Astrocyte (in vitro differentiated cells and primary cell): ENCODE measurements at regions not wholly inside any gene's neighbourhood (a gene's known extent, or its start where the extent isn't known, plus 50 kb on each side); places are given as distances from the start of the nearest gene placed in this dataset.

Experiments
- DNase-seq: peaks from one replicate; pipeline ENCODE4 v3.0.0-alpha.2; 2010; ENCODE audit warnings: low read depth
- FAIRE-seq: peaks from 2 replicates; lab custom pipeline; 2011; peaks lifted over from hg19 to GRCh38; lab: Jason Lieb, UNC
- H2AFZ ChIP-seq: 2 replicates; pipeline ENCODE4 v1.6.0; 2012; ENCODE audit warnings: low read depth, low read length, inconsistent platforms
- H3K27ac ChIP-seq: 2 replicates; pipeline ENCODE4 v1.5.1; 2011; ENCODE audit warnings: low read depth, low read length, inconsistent platforms
- H3K27me3 ChIP-seq: 2 replicates; pipeline ENCODE4 v1.6.0; 2011; ENCODE audit warnings: low read length, inconsistent platforms; ENCODE audit not compliant: insufficient read depth
- H3K36me3 ChIP-seq: 2 replicates; pipeline ENCODE4 v1.5.1; 2011; ENCODE audit warnings: low read length, inconsistent platforms; ENCODE audit not compliant: insufficient read depth
- H3K4me1 ChIP-seq: 2 replicates; pipeline ENCODE4 v1.5.1; 2011; ENCODE audit warnings: low read length, inconsistent platforms; ENCODE audit not compliant: insufficient read depth
- H3K4me2 ChIP-seq: 2 replicates; pipeline ENCODE4 v1.6.0; 2012; ENCODE audit warnings: low read length, inconsistent platforms
- H3K4me3 ChIP-seq: 2 replicates; pipeline ENCODE4 v1.5.1; 2011; ENCODE audit warnings: low read depth, mild to moderate bottlenecking, low read length, inconsistent platforms; ENCODE audit not compliant: insufficient read depth
- H3K79me2 ChIP-seq: 2 replicates; pipeline ENCODE4 v1.6.0; 2012; ENCODE audit warnings: mild to moderate bottlenecking, low read length, inconsistent platforms; ENCODE audit not compliant: insufficient read depth
- H3K9ac ChIP-seq: 2 replicates; pipeline ENCODE4 v1.6.0; 2012; ENCODE audit warnings: mild to moderate bottlenecking, low read length, inconsistent platforms
- H3K9me3 ChIP-seq: 2 replicates; pipeline ENCODE4 v1.5.1; 2012; ENCODE audit warnings: low read depth, mild to moderate bottlenecking, low read length, inconsistent platforms; ENCODE audit not compliant: insufficient read depth
- H4K20me1 ChIP-seq: 2 replicates; pipeline ENCODE4 v1.6.0; 2012; ENCODE audit warnings: low read length, inconsistent platforms; ENCODE audit not compliant: insufficient read depth
- H3K27ac Mint-ChIP-seq: one replicate; pipeline ENCODE4 v1.8.0; 2021; ENCODE audit warnings: mild to moderate bottlenecking, mixed read lengths; ENCODE audit not compliant: unreplicated experiment
- H3K27me3 Mint-ChIP-seq: one replicate; pipeline ENCODE4 v1.8.0; 2021; ENCODE audit warnings: low read depth, mixed read lengths; ENCODE audit not compliant: unreplicated experiment
- H3K36me3 Mint-ChIP-seq: one replicate; pipeline ENCODE4 v1.8.0; 2021; ENCODE audit warnings: low read depth, mixed read lengths; ENCODE audit not compliant: unreplicated experiment
- H3K4me1 Mint-ChIP-seq: one replicate; pipeline ENCODE4 v1.8.0; 2021; ENCODE audit warnings: low read depth, mixed read lengths; ENCODE audit not compliant: unreplicated experiment
- H3K4me3 Mint-ChIP-seq: one replicate; pipeline ENCODE4 v1.8.0; 2021; ENCODE audit warnings: mild to moderate bottlenecking, moderate library complexity, mixed read lengths; ENCODE audit not compliant: unreplicated experiment
- H3K9me3 Mint-ChIP-seq: one replicate; pipeline ENCODE4 v1.8.0; 2021; ENCODE audit warnings: mild to moderate bottlenecking, mixed read lengths; ENCODE audit not compliant: unreplicated experiment
- EZH2 ChIP-seq: IDR thresholded peaks from 2 replicates; pipeline ENCODE4 v1.6.1; 2012; ENCODE audit warnings: mild to moderate bottlenecking, low read length, inconsistent platforms; ENCODE audit not compliant: insufficient read depth
- TF ChIP-seq, protein P1 (sequence below): IDR thresholded peaks from 2 replicates; pipeline ENCODE4 v1.5.1; 2011; ENCODE audit warnings: low read depth, mild to moderate bottlenecking, inconsistent platforms, low read length, moderate library complexity; ENCODE audit not compliant: insufficient read depth

DNA sequence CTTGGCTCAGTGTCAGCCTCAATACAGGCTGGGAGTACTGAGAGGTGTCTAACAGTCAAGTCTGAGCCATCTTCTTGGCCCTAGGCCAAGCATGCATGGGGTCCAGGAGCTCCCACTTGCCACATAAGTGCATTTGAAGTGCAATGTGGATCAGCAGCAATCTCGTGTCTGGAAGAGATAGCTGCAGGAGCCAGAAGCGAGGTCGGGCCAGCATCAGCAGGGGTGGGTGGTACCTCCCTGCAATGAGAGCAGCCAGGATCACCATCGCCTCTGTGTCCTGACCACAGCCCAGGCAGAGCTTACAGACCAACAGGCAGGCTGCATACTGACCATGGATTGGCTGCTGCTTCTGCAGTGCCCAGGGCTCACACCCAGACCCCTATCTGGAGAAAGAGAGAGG, 83.0 kb upstream of the CXCL12 start:
- no peaks in the 10 kb centered on the region for H3K27me3 ChIP-seq
- peaks cover 9% of the 10 kb centered on the region for H3K4me1 ChIP-seq
- H3K4me3 ChIP-seq = no peak overlapping the region
- H3K79me2 ChIP-seq = no peaks in the 10 kb centered on the region
- no peak for DNase-seq
- no peaks in the 10 kb centered on the region for H3K9me3 ChIP-seq
- no peak overlapping the region for H3K27ac ChIP-seq
- H2AFZ ChIP-seq = no peak overlapping the region
- H4K20me1 ChIP-seq = no peaks in the 10 kb centered on the region
- H3K36me3 Mint-ChIP-seq = no peaks in the 10 kb centered on the region
- no peaks in the 10 kb centered on the region for H3K36me3 ChIP-seq
- H3K27me3 Mint-ChIP-seq = peaks cover 5% of the 10 kb centered on the region
- FAIRE-seq = no peak
- peaks cover 9% of the 10 kb centered on the region for H3K4me1 Mint-ChIP-seq
- H3K4me2 ChIP-seq = no peak overlapping the region
- H3K9me3 Mint-ChIP-seq = no peaks in the 10 kb centered on the region
- H3K9ac ChIP-seq = no peak overlapping the region
- no peak overlapping the region for H3K4me3 Mint-ChIP-seq
- no peak overlapping the region for H3K27ac Mint-ChIP-seq
- TF ChIP-seq, protein P1, sequence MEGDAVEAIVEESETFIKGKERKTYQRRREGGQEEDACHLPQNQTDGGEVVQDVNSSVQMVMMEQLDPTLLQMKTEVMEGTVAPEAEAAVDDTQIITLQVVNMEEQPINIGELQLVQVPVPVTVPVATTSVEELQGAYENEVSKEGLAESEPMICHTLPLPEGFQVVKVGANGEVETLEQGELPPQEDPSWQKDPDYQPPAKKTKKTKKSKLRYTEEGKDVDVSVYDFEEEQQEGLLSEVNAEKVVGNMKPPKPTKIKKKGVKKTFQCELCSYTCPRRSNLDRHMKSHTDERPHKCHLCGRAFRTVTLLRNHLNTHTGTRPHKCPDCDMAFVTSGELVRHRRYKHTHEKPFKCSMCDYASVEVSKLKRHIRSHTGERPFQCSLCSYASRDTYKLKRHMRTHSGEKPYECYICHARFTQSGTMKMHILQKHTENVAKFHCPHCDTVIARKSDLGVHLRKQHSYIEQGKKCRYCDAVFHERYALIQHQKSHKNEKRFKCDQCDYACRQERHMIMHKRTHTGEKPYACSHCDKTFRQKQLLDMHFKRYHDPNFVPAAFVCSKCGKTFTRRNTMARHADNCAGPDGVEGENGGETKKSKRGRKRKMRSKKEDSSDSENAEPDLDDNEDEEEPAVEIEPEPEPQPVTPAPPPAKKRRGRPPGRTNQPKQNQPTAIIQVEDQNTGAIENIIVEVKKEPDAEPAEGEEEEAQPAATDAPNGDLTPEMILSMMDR = no peak
- no peak for TF ChIP-seq EZH2

DNA sequence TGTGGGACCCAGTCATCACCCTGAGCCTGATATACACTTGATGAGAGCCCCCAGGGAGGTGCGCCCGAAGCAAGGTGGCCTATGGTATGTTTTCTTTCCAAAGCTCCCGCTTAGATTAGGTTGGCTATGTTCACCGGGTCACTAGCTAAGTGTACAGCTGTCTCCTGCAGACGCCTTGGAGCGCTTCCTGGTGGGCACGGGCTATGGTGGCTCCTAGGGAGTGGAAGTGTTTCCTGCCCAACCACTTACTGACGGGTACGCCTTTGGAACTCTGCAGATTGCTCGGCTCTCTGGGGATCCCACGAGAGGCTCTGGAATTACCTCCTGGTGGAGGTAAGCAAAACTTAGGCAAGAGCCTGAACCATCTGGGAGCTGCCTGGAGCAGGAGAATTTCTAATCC, 83.6 kb upstream of the CXCL12 start:
- H3K9me3 ChIP-seq = no peaks in the 10 kb centered on the region
- no peaks in the 10 kb centered on the region for H3K36me3 Mint-ChIP-seq

DNA sequence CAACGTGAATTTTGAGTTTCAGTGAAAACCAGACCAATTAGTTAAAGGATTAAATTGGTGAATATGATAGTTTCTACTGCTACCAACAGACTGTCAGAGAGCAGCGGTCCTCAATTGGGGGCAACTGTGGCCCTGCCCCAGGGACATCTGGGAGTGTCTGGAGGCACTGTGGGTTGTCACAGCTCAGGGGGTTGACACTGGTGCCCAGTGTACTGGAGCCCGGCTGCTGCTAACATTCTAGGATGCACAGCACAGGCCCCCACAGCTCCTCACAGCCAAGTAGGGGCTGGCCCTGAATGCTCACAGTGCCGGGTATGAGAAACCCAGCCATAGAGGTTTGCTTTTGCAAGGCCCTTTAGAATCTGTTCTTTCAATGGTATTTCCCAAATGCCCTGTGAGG, 84.1 kb upstream of the CXCL12 start:
- peaks cover 9% of the 10 kb centered on the region for H3K4me1 ChIP-seq
- FAIRE-seq = no peak
- Mint-ChIP-seq H3K4me1 (peaks cover 7% of the 10 kb centered on the region), H3K9me3 (no peaks in the 10 kb centered on the region), H3K36me3 (no peaks in the 10 kb centered on the region), H3K27ac (no peak overlapping the region), H3K4me3 (no peak overlapping the region), H3K27me3 (peaks cover 6% of the 10 kb centered on the region)
- no peak overlapping the region for H3K27ac ChIP-seq
- H3K27me3 ChIP-seq = no peaks in the 10 kb centered on the region
- H2AFZ ChIP-seq = no peak overlapping the region
- no peaks in the 10 kb centered on the region for H3K36me3 ChIP-seq
- no peaks in the 10 kb centered on the region for H4K20me1 ChIP-seq
- DNase-seq = no peak
- no peak overlapping the region for H3K4me3 ChIP-seq
- H3K9ac ChIP-seq = no peak overlapping the region
- H3K79me2 ChIP-seq = no peaks in the 10 kb centered on the region
- no peak for TF ChIP-seq EZH2
- TF ChIP-seq, protein P1 = no peak
- no peak overlapping the region for H3K4me2 ChIP-seq
- H3K9me3 ChIP-seq = no peaks in the 10 kb centered on the region

More for the DNA sequence above, 83.6 kb upstream of the CXCL12 start:
- Histone ChIP-seq H4K20me1 (no peaks in the 10 kb centered on the region), H3K4me3 (no peak overlapping the region), H3K27me3 (no peaks in the 10 kb centered on the region), H3K36me3 (no peaks in the 10 kb centered on the region), H2AFZ (no peak overlapping the region), H3K9ac (no peak overlapping the region), H3K79me2 (no peaks in the 10 kb centered on the region), H3K27ac (no peak overlapping the region), H3K4me2 (no peak overlapping the region), H3K4me1 (peaks cover 9% of the 10 kb centered on the region)
- FAIRE-seq (no peak), DNase-seq (no peak)
- no peak for TF ChIP-seq EZH2
- TF ChIP-seq, protein P1 = no peak
- Mint-ChIP-seq H3K27me3 (peaks cover 3% of the 10 kb centered on the region), H3K27ac (no peak overlapping the region), H3K9me3 (no peaks in the 10 kb centered on the region), H3K4me3 (no peak overlapping the region), H3K4me1 (peaks cover 8% of the 10 kb centered on the region)
